ENCODE measurements at regions not wholly inside any gene's neighbourhood (a gene's known extent, or its start where the extent isn't known, plus 50 kb on each side); places are given as distances from the start of the nearest gene placed in this dataset.

- intact Hi-C loops (cut with micrococcal nuclease) = no loop called here
Observed at GRCh38 chr12:94094700-94095099, 53.7 kb upstream of the PLXNC1 start.

DNA sequence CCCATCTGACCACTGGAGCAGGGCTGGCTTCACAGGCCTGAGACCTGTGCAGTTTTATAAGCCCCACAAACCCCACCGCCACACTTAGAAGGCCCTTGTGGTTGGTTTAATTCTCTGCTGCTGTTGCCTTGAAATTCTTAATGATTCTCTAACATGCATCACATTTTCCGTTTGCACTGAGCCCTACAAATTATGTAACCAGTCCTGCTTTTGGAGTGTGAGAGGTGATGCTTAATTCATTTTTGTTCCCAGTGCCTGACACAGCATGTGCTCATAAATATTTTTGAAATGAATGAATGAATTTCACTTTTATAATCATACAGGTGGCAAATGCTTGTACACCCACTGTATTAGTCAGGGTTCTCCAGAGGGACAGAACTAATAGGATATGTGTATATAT lies 52.8 kb upstream of the PLXNC1 start:
- intact Hi-C loops (cut with micrococcal nuclease) = no loop called here

DNA sequence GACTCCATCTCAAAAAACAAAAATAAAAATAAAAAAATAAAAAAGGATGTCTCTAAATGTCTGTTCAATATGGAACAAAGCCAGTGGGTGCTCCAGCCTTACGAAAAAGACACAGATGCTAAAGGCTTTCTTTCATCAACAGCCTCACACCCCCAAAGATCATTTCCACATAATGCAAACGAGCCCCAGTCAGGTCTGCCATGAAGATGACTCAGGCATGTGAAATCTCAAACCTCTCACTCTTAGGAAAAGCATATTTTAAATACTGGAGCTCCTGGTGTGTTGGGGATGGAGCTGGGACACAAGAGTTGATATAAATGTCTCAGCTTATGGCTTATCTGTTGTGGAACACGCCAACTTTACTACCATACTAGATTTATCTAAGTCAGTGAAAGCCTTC lies 49.9 kb upstream of the PLXNC1 start:
- intact Hi-C loops (cut with micrococcal nuclease) = no loop called here

All from T-helper 1 cell treated with Interleukin-12 subunit alpha and Interleukin-12 subunit beta and Interleukin-4 antibody, amounts not matched to agents 30 ng/mL and 1 ng/mL, for 36 hours (primary cell).